ENCODE measurements at regions not wholly inside any gene's neighbourhood (a gene's known extent, or its start where the extent isn't known, plus 50 kb on each side); places are given as distances from the start of the nearest gene placed in this dataset.
"Not testable (repeated sequence)": the region's sequence is repeated elsewhere in the genome, so short reads cannot be mapped to it uniquely, and the experiment has no call there.

- Histone ChIP-seq H3K27me3 (ENCODE audit: insufficient read depth, low read length) (no peaks in the 10 kb centered on the region), H3K4me3 (ENCODE audit: low read length in 2 of 2) (no peak overlapping the region), H3K4me1 (ENCODE audit: insufficient read depth, low read length) (no peaks in the 10 kb centered on the region), H3K36me3 (ENCODE audit: insufficient read depth, low read length) (no peaks in the 10 kb centered on the region), H3K9me3 (ENCODE audit: control insufficient read depth in 1 of 2, low read length in 2 of 2) (no peaks in the 10 kb centered on the region), H3K27ac (ENCODE audit: low read depth, low read length) (no peak overlapping the region)
- Mint-ChIP-seq H3K4me3 (no peak overlapping the region), H3K27me3 (peaks cover 0 to 2% of the 10 kb centered on the region in 2 donors), H3K27ac (no peak overlapping the region), H3K36me3 (no peaks in the 10 kb centered on the region), H3K4me1 (no peaks in the 10 kb centered on the region), H3K9me3 (peaks cover 0 to 2% (median 0%) of the 10 kb centered on the region in 8 donors)
- ChIA-PET CTCF (ENCODE audit: partially characterized antibody) (no interaction called here), POLR2A (ENCODE audit: partially characterized antibody) (no interaction called here)
- no peak for DNase-seq
- intact Hi-C loops (cut with micrococcal nuclease): no loop called here
Measured at GRCh38 chrX:130467936-130468335, 66.1 kb downstream of the RBMX2 start.

- Histone ChIP-seq H3K4me1 (ENCODE audit: insufficient read depth, low read length) (no peaks in the 10 kb centered on the region), H3K27me3 (ENCODE audit: insufficient read depth, low read length) (no peaks in the 10 kb centered on the region), H3K9me3 (ENCODE audit: control insufficient read depth in 1 of 2, low read length in 2 of 2) (no peaks in the 10 kb centered on the region), H3K4me3 (ENCODE audit: low read length in 2 of 2) (no peak overlapping the region), H3K36me3 (ENCODE audit: insufficient read depth, low read length) (no peaks in the 10 kb centered on the region), H3K27ac (ENCODE audit: low read depth, low read length) (no peak overlapping the region)
- Mint-ChIP-seq H3K4me1 (no peaks in the 10 kb centered on the region), H3K4me3 (no peak overlapping the region), H3K27ac (no peak overlapping the region), H3K36me3 (no peaks in the 10 kb centered on the region), H3K9me3 (peaks cover 0 to 2% (median 0%) of the 10 kb centered on the region in 8 donors), H3K27me3 (peaks cover 0 to 2% of the 10 kb centered on the region in 2 donors)
- POLR2A ChIA-PET (ENCODE audit: partially characterized antibody): no interaction called here
- intact Hi-C loops (cut with micrococcal nuclease): no loop called here
- DNase-seq: no peak
- CTCF ChIA-PET (ENCODE audit: partially characterized antibody): no interaction called here
Measured at GRCh38 chrX:130468395-130468923, 66.7 kb downstream of the RBMX2 start.

- no peaks in the 10 kb centered on the region for H3K27me3 Mint-ChIP-seq
- intact Hi-C loops (cut with micrococcal nuclease): no loop called here
- H3K9me3 Mint-ChIP-seq: no peaks in the 10 kb centered on the region
- Histone ChIP-seq H3K4me3 (ENCODE audit: low read length in 2 of 2) (no peak overlapping the region), H3K27me3 (ENCODE audit: insufficient read depth, low read length) (no peaks in the 10 kb centered on the region), H3K36me3 (ENCODE audit: insufficient read depth, low read length) (no peaks in the 10 kb centered on the region), H3K27ac (ENCODE audit: low read depth, low read length) (no peak overlapping the region), H3K9me3 (ENCODE audit: control insufficient read depth in 1 of 2, low read length in 2 of 2) (no peaks in the 10 kb centered on the region), H3K4me1 (ENCODE audit: insufficient read depth, low read length) (no peaks in the 10 kb centered on the region)
- no peak overlapping the region for H3K27ac Mint-ChIP-seq
- H3K4me1 Mint-ChIP-seq: no peaks in the 10 kb centered on the region
- no peak for DNase-seq
- POLR2A ChIA-PET (ENCODE audit: partially characterized antibody): no interaction called here
- CTCF ChIA-PET (ENCODE audit: partially characterized antibody): no interaction called here
- no peaks in the 10 kb centered on the region for H3K36me3 Mint-ChIP-seq
- H3K4me3 Mint-ChIP-seq: no peak overlapping the region
Measured at GRCh38 chrX:130482871-130483270, 81.1 kb downstream of the RBMX2 start.

- H3K36me3 ChIP-seq (ENCODE audit: insufficient read depth, low read length): no peaks in the 10 kb centered on the region
- ChIA-PET POLR2A (ENCODE audit: partially characterized antibody) (no interaction called here), CTCF (ENCODE audit: partially characterized antibody) (no interaction called here)
- H3K27ac ChIP-seq (ENCODE audit: low read depth, low read length): no peak overlapping the region
- no peak for DNase-seq
- Mint-ChIP-seq H3K9me3 (no peaks in the 10 kb centered on the region), H3K27me3 (no peaks in the 10 kb centered on the region), H3K36me3 (no peaks in the 10 kb centered on the region), H3K4me3 (no peak overlapping the region), H3K4me1 (no peaks in the 10 kb centered on the region), H3K27ac (no peak overlapping the region)
- no peak overlapping the region for H3K4me3 ChIP-seq (ENCODE audit: low read length in 2 of 2)
- no peaks in the 10 kb centered on the region for H3K4me1 ChIP-seq (ENCODE audit: insufficient read depth, low read length)
- intact Hi-C loops (cut with micrococcal nuclease): no loop called here
- no peaks in the 10 kb centered on the region for H3K9me3 ChIP-seq (ENCODE audit: control insufficient read depth in 1 of 2, low read length in 2 of 2)
- no peaks in the 10 kb centered on the region for H3K27me3 ChIP-seq (ENCODE audit: insufficient read depth, low read length)
Measured at GRCh38 chrX:130485870-130486269, 84.1 kb downstream of the RBMX2 start.

GRCh38 chrX:130495502-130495901 lies 93.7 kb downstream of the RBMX2 start:
- POLR2A ChIA-PET (ENCODE audit: partially characterized antibody); H3K27me3 ChIP-seq (ENCODE audit: insufficient read depth, low read length); H3K9me3 ChIP-seq (ENCODE audit: control insufficient read depth in 1 of 2, low read length in 2 of 2); H3K27ac Mint-ChIP-seq; CTCF ChIA-PET (ENCODE audit: partially characterized antibody); H3K27ac ChIP-seq (ENCODE audit: low read depth, low read length); H3K4me1 ChIP-seq (ENCODE audit: insufficient read depth, low read length); intact Hi-C loops (cut with micrococcal nuclease); H3K4me1 Mint-ChIP-seq; H3K36me3 ChIP-seq (ENCODE audit: insufficient read depth, low read length); DNase-seq; H3K9me3 Mint-ChIP-seq; H3K4me3 Mint-ChIP-seq; H3K27me3 Mint-ChIP-seq; H3K36me3 Mint-ChIP-seq; H3K4me3 ChIP-seq (ENCODE audit: low read length in 2 of 2): not testable (repeated sequence)

GRCh38 chrX:130497531-130497930 lies 95.7 kb downstream of the RBMX2 start:
- POLR2A ChIA-PET (ENCODE audit: partially characterized antibody): no interaction called here
- CTCF ChIA-PET (ENCODE audit: partially characterized antibody): no interaction called here
- no peaks in the 10 kb centered on the region for H3K4me1 Mint-ChIP-seq

GRCh38 chrX:130498653-130499274 lies 97.0 kb downstream of the RBMX2 start:
- Histone ChIP-seq H3K9me3 (ENCODE audit: control insufficient read depth in 1 of 2, low read length in 2 of 2) (no peaks in the 10 kb centered on the region), H3K27me3 (ENCODE audit: insufficient read depth, low read length) (no peaks in the 10 kb centered on the region), H3K27ac (ENCODE audit: low read depth, low read length) (no peak overlapping the region), H3K36me3 (ENCODE audit: insufficient read depth, low read length) (no peaks in the 10 kb centered on the region), H3K4me3 (ENCODE audit: low read length in 2 of 2) (no peak overlapping the region), H3K4me1 (ENCODE audit: insufficient read depth, low read length) (no peaks in the 10 kb centered on the region)
- DNase-seq: no peak
- ChIA-PET CTCF (ENCODE audit: partially characterized antibody) (no interaction called here), POLR2A (ENCODE audit: partially characterized antibody) (no interaction called here)
- Mint-ChIP-seq H3K9me3 (no peaks in the 10 kb centered on the region), H3K36me3 (no peaks in the 10 kb centered on the region), H3K27me3 (no peaks in the 10 kb centered on the region), H3K4me1 (no peaks in the 10 kb centered on the region), H3K4me3 (no peak overlapping the region), H3K27ac (no peak overlapping the region)
- intact Hi-C loops (cut with micrococcal nuclease): no loop called here

More at GRCh38 chrX:130497531-130497930, 95.7 kb downstream of the RBMX2 start:
- H3K36me3 ChIP-seq (ENCODE audit: insufficient read depth, low read length): no peaks in the 10 kb centered on the region
- no peaks in the 10 kb centered on the region for H3K4me1 ChIP-seq (ENCODE audit: insufficient read depth, low read length)
- H3K4me3 ChIP-seq (ENCODE audit: low read length in 2 of 2): no peak overlapping the region
- H3K36me3 Mint-ChIP-seq: no peaks in the 10 kb centered on the region
- no peaks in the 10 kb centered on the region for H3K9me3 ChIP-seq (ENCODE audit: control insufficient read depth in 1 of 2, low read length in 2 of 2)
- no peak overlapping the region for H3K27ac Mint-ChIP-seq
- intact Hi-C loops (cut with micrococcal nuclease): no loop called here
- no peak overlapping the region for H3K4me3 Mint-ChIP-seq
- DNase-seq: no peak
- H3K27me3 ChIP-seq (ENCODE audit: insufficient read depth, low read length): no peaks in the 10 kb centered on the region
- no peaks in the 10 kb centered on the region for H3K9me3 Mint-ChIP-seq
- H3K27ac ChIP-seq (ENCODE audit: low read depth, low read length): no peak overlapping the region
- H3K27me3 Mint-ChIP-seq: peaks cover 0 to 2% of the 10 kb centered on the region in 2 donors

All from CD4-positive, alpha-beta memory T cell (primary cell).